ENCODE measurements at regions not wholly inside any gene's neighbourhood (a gene's known extent, or its start where the extent isn't known, plus 50 kb on each side); places are given as distances from the start of the nearest gene placed in this dataset.

DNA sequence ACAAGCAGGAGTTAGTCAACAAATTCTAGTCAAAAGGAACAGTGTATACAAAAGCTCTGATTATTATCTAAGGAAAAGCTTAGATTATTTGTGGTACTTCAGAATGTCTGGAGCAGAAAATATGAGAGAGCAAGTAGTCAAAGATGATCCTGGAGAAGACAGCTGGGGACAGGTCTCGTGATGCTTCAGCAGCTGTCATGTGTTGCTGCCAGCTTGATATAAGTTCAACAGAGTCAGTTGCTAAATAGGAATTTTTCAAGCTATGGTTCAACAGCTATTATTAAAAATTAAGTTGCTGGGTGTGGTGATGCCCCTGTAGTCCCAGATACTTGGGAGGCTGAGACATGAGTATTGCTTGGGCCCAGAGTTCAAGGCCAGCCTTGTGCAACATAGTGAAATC is 240.0 kb upstream of the RHOBTB1 start:
- Histone ChIP-seq H3K27ac (ENCODE audit: low read depth, low read length) (no peak overlapping the region), H3K4me1 (ENCODE audit: control insufficient read depth in 1 of 2, insufficient read depth in 2 of 2, low read length in 2 of 2) (peaks cover 5 to 11% of the 10 kb centered on the region in 2 donors), H3K9ac (ENCODE audit: low read depth in 1 of 2, low read length in 2 of 2) (no peak overlapping the region), H3K27me3 (ENCODE audit: control insufficient read depth in 1 of 2, insufficient read depth in 2 of 2, low read length in 2 of 2) (no peaks in the 10 kb centered on the region), H3K4me3 (ENCODE audit: low read depth in 1 of 2, low read length in 2 of 2) (no peak overlapping the region), H3K9me3 (ENCODE audit: control insufficient read depth in 1 of 2, low read length in 2 of 2) (no peaks in the 10 kb centered on the region), H3K36me3 (ENCODE audit: control insufficient read depth in 1 of 2, insufficient read depth in 2 of 2, low read length in 2 of 2) (no peaks in the 10 kb centered on the region)

DNA sequence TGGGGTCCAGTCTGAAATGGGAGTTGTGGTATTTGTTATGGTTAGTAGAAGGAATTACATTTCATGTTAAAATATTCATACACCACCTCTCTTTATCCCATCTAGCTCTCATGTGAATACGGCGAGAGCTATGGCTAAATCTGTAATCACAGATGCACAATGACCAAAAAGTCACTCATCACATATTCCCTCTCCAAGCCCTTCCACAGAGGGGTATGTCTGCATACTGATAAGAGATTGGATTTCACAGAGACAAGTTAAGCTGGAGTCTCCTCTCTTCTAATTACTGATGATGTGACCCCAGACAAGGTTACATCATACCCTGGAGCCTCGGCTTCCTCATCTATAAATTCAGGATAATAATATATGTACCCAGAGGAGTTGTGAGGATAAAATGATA is 237.8 kb upstream of the RHOBTB1 start:
- Histone ChIP-seq H3K9me3 (ENCODE audit: control insufficient read depth in 1 of 2, low read length in 2 of 2) (no peaks in the 10 kb centered on the region), H3K9ac (ENCODE audit: low read depth in 1 of 2, low read length in 2 of 2) (no peak overlapping the region), H3K4me1 (ENCODE audit: control insufficient read depth in 1 of 2, insufficient read depth in 2 of 2, low read length in 2 of 2) (no peaks in the 10 kb centered on the region)

DNA sequence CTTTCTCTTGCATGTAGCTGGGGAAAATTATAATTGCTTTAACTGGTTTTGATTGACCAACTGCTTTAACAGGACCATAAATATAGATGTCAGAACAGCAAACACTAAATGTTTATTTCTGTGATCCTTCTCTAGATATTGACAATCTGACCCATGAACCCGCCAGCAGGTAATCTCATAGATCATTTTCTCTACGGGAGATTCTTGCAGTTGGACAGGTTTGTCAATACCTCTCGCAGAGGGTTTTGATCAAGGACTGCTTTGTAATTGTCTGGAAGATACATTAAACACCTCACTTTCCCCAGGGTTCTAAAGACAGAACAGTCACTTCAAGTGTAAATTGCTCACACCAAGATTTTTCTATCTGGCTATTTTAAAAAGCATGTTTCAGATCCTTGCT is 235.8 kb upstream of the RHOBTB1 start:
- H3K9me3 ChIP-seq (ENCODE audit: control insufficient read depth in 1 of 2, low read length in 2 of 2) = no peaks in the 10 kb centered on the region
- H3K4me1 ChIP-seq (ENCODE audit: control insufficient read depth in 1 of 2, insufficient read depth in 2 of 2, low read length in 2 of 2) = no peaks in the 10 kb centered on the region
- no peak overlapping the region for H3K27ac ChIP-seq (ENCODE audit: low read depth, low read length)
- no peaks in the 10 kb centered on the region for H3K36me3 ChIP-seq (ENCODE audit: control insufficient read depth in 1 of 2, insufficient read depth in 2 of 2, low read length in 2 of 2)
- no peak overlapping the region for H3K4me3 ChIP-seq (ENCODE audit: low read depth in 1 of 2, low read length in 2 of 2)
- H3K27me3 ChIP-seq (ENCODE audit: control insufficient read depth in 1 of 2, insufficient read depth in 2 of 2, low read length in 2 of 2) = no peaks in the 10 kb centered on the region
- no peak overlapping the region for H3K9ac ChIP-seq (ENCODE audit: low read depth in 1 of 2, low read length in 2 of 2)

More for the DNA sequence above, 237.8 kb upstream of the RHOBTB1 start:
- H3K36me3 ChIP-seq (ENCODE audit: control insufficient read depth in 1 of 2, insufficient read depth in 2 of 2, low read length in 2 of 2) = no peaks in the 10 kb centered on the region
- H3K27me3 ChIP-seq (ENCODE audit: control insufficient read depth in 1 of 2, insufficient read depth in 2 of 2, low read length in 2 of 2) = no peaks in the 10 kb centered on the region
- H3K4me3 ChIP-seq (ENCODE audit: low read depth in 1 of 2, low read length in 2 of 2) = no peak overlapping the region
- H3K27ac ChIP-seq (ENCODE audit: low read depth, low read length) = no peak overlapping the region

GRCh38 chr10:61176424-61176823 is 232.4 kb upstream of the RHOBTB1 start:
- Histone ChIP-seq H3K27ac (ENCODE audit: low read depth, low read length) (no peak overlapping the region), H3K4me1 (ENCODE audit: control insufficient read depth in 1 of 2, insufficient read depth in 2 of 2, low read length in 2 of 2) (no peaks in the 10 kb centered on the region), H3K36me3 (ENCODE audit: control insufficient read depth in 1 of 2, insufficient read depth in 2 of 2, low read length in 2 of 2) (no peaks in the 10 kb centered on the region), H3K9me3 (ENCODE audit: control insufficient read depth in 1 of 2, low read length in 2 of 2) (no peaks in the 10 kb centered on the region), H3K4me3 (ENCODE audit: low read depth in 1 of 2, low read length in 2 of 2) (no peak overlapping the region), H3K9ac (ENCODE audit: low read depth in 1 of 2, low read length in 2 of 2) (no peak overlapping the region), H3K27me3 (ENCODE audit: control insufficient read depth in 1 of 2, insufficient read depth in 2 of 2, low read length in 2 of 2) (no peaks in the 10 kb centered on the region)

DNA sequence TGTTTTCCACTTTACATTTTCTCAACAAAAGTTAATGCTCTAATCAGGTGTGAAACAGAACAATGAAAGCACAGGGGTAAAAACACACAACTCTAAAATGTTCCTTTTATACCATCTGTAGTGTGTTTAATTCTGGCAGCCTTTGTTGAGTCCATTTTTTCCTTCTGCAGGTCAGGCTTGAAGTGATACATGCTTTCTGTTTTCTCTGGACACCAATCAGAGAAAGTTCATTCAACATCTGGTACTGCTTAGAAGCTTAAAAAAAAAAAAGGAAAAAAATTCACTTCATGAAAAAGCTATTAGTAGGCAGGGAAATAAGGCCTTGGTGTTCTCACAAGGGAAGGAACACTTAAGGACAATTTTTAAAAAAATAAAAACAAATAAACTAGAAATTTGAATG is 231.3 kb upstream of the RHOBTB1 start:
- Histone ChIP-seq H3K9ac (ENCODE audit: low read depth in 1 of 2, low read length in 2 of 2) (no peak overlapping the region), H3K27me3 (ENCODE audit: control insufficient read depth in 1 of 2, insufficient read depth in 2 of 2, low read length in 2 of 2) (no peaks in the 10 kb centered on the region), H3K4me3 (ENCODE audit: low read depth in 1 of 2, low read length in 2 of 2) (no peak overlapping the region), H3K4me1 (ENCODE audit: control insufficient read depth in 1 of 2, insufficient read depth in 2 of 2, low read length in 2 of 2) (no peaks in the 10 kb centered on the region), H3K27ac (ENCODE audit: low read depth, low read length) (no peak overlapping the region), H3K36me3 (ENCODE audit: control insufficient read depth in 1 of 2, insufficient read depth in 2 of 2, low read length in 2 of 2) (no peaks in the 10 kb centered on the region), H3K9me3 (ENCODE audit: control insufficient read depth in 1 of 2, low read length in 2 of 2) (no peaks in the 10 kb centered on the region)

- H3K9me3 ChIP-seq (ENCODE audit: control insufficient read depth in 1 of 2, low read length in 2 of 2) = no peaks in the 10 kb centered on the region
- no peak overlapping the region for H3K27ac ChIP-seq (ENCODE audit: low read depth, low read length)
- H3K27me3 ChIP-seq (ENCODE audit: control insufficient read depth in 1 of 2, insufficient read depth in 2 of 2, low read length in 2 of 2) = no peaks in the 10 kb centered on the region
- H3K36me3 ChIP-seq (ENCODE audit: control insufficient read depth in 1 of 2, insufficient read depth in 2 of 2, low read length in 2 of 2) = no peaks in the 10 kb centered on the region
- H3K4me3 ChIP-seq (ENCODE audit: low read depth in 1 of 2, low read length in 2 of 2) = no peak overlapping the region
- H3K4me1 ChIP-seq (ENCODE audit: control insufficient read depth in 1 of 2, insufficient read depth in 2 of 2, low read length in 2 of 2) = no peaks in the 10 kb centered on the region
- H3K9ac ChIP-seq (ENCODE audit: low read depth in 1 of 2, low read length in 2 of 2) = no peak overlapping the region
Measured at GRCh38 chr10:61173450-61173849, 229.5 kb upstream of the RHOBTB1 start.

- Histone ChIP-seq H3K9me3 (ENCODE audit: control insufficient read depth in 1 of 2, low read length in 2 of 2) (no peaks in the 10 kb centered on the region), H3K9ac (ENCODE audit: low read depth in 1 of 2, low read length in 2 of 2) (no peak overlapping the region), H3K4me3 (ENCODE audit: low read depth in 1 of 2, low read length in 2 of 2) (no peak overlapping the region), H3K36me3 (ENCODE audit: control insufficient read depth in 1 of 2, insufficient read depth in 2 of 2, low read length in 2 of 2) (no peaks in the 10 kb centered on the region), H3K4me1 (ENCODE audit: control insufficient read depth in 1 of 2, insufficient read depth in 2 of 2, low read length in 2 of 2) (no peaks in the 10 kb centered on the region), H3K27ac (ENCODE audit: low read depth, low read length) (no peak overlapping the region), H3K27me3 (ENCODE audit: control insufficient read depth in 1 of 2, insufficient read depth in 2 of 2, low read length in 2 of 2) (no peaks in the 10 kb centered on the region)
Measured at GRCh38 chr10:61172182-61172926, 228.4 kb upstream of the RHOBTB1 start.

GRCh38 chr10:61170594-61170993 is 226.6 kb upstream of the RHOBTB1 start:
- H3K27me3 ChIP-seq (ENCODE audit: control insufficient read depth in 1 of 2, insufficient read depth in 2 of 2, low read length in 2 of 2) = no peaks in the 10 kb centered on the region
- H3K9me3 ChIP-seq (ENCODE audit: control insufficient read depth in 1 of 2, low read length in 2 of 2) = no peaks in the 10 kb centered on the region
- H3K27ac ChIP-seq (ENCODE audit: low read depth, low read length) = no peak overlapping the region
- H3K4me3 ChIP-seq (ENCODE audit: low read depth in 1 of 2, low read length in 2 of 2) = no peak overlapping the region
- H3K36me3 ChIP-seq (ENCODE audit: control insufficient read depth in 1 of 2, insufficient read depth in 2 of 2, low read length in 2 of 2) = no peaks in the 10 kb centered on the region
- H3K9ac ChIP-seq (ENCODE audit: low read depth in 1 of 2, low read length in 2 of 2) = no peak overlapping the region
- no peaks in the 10 kb centered on the region for H3K4me1 ChIP-seq (ENCODE audit: control insufficient read depth in 1 of 2, insufficient read depth in 2 of 2, low read length in 2 of 2)

- H3K4me3 ChIP-seq (ENCODE audit: low read depth in 1 of 2, low read length in 2 of 2) = no peak overlapping the region
- H3K36me3 ChIP-seq (ENCODE audit: control insufficient read depth in 1 of 2, insufficient read depth in 2 of 2, low read length in 2 of 2) = no peaks in the 10 kb centered on the region
- H3K27ac ChIP-seq (ENCODE audit: low read depth, low read length) = no peak overlapping the region
- no peaks in the 10 kb centered on the region for H3K9me3 ChIP-seq (ENCODE audit: control insufficient read depth in 1 of 2, low read length in 2 of 2)
- H3K4me1 ChIP-seq (ENCODE audit: control insufficient read depth in 1 of 2, insufficient read depth in 2 of 2, low read length in 2 of 2) = no peaks in the 10 kb centered on the region
- no peak overlapping the region for H3K9ac ChIP-seq (ENCODE audit: low read depth in 1 of 2, low read length in 2 of 2)
- no peaks in the 10 kb centered on the region for H3K27me3 ChIP-seq (ENCODE audit: control insufficient read depth in 1 of 2, insufficient read depth in 2 of 2, low read length in 2 of 2)
Measured at GRCh38 chr10:61169294-61169693, 225.3 kb upstream of the RHOBTB1 start.

- H3K27me3 ChIP-seq (ENCODE audit: control insufficient read depth in 1 of 2, insufficient read depth in 2 of 2, low read length in 2 of 2) = no peaks in the 10 kb centered on the region
- H3K4me3 ChIP-seq (ENCODE audit: low read depth in 1 of 2, low read length in 2 of 2) = no peak overlapping the region
- H3K27ac ChIP-seq (ENCODE audit: low read depth, low read length) = no peak overlapping the region
- no peak overlapping the region for H3K9ac ChIP-seq (ENCODE audit: low read depth in 1 of 2, low read length in 2 of 2)
- no peaks in the 10 kb centered on the region for H3K36me3 ChIP-seq (ENCODE audit: control insufficient read depth in 1 of 2, insufficient read depth in 2 of 2, low read length in 2 of 2)
- H3K9me3 ChIP-seq (ENCODE audit: control insufficient read depth in 1 of 2, low read length in 2 of 2) = no peaks in the 10 kb centered on the region
- no peaks in the 10 kb centered on the region for H3K4me1 ChIP-seq (ENCODE audit: control insufficient read depth in 1 of 2, insufficient read depth in 2 of 2, low read length in 2 of 2)
Measured at GRCh38 chr10:61166489-61166888, 222.5 kb upstream of the RHOBTB1 start.
